Mesendoderm (in vitro differentiated cells): ENCODE measurements at regions not wholly inside any gene's neighbourhood (a gene's known extent, or its start where the extent isn't known, plus 50 kb on each side); places are given as distances from the start of the nearest gene placed in this dataset.

Experiments
- DNase-seq: peaks from one replicate; pipeline ENCODE4 v3.0.0; 2013
- H2AK5ac ChIP-seq: 2 replicates; pipeline ENCODE4 v1.6.1; 2013; ENCODE audit warnings: low read length, inconsistent platforms
- H2BK120ac ChIP-seq: 2 replicates; pipeline ENCODE4 v1.6.1; 2013; ENCODE audit warnings: low read depth, mild to moderate bottlenecking, low read length, moderate library complexity, mixed read lengths
- H2BK15ac ChIP-seq: replicated peaks from 2 replicates; pipeline ENCODE4 v1.6.1; 2013; ENCODE audit warnings: low read depth, mild to moderate bottlenecking, moderate library complexity
- H2BK5ac ChIP-seq: 2 replicates; pipeline ENCODE4 v1.6.1; 2013; ENCODE audit warnings: low read length, inconsistent platforms
- H3K18ac ChIP-seq: 2 replicates; pipeline ENCODE4 v1.6.1; 2013; ENCODE audit warnings: mild to moderate bottlenecking, low read length, mixed read lengths
- H3K23ac ChIP-seq: one replicate; pipeline ENCODE4 v1.6.1; 2013; ENCODE audit warnings: low read length
- H3K27ac ChIP-seq: 2 replicates; pipeline ENCODE4 v1.5.1; 2013; ENCODE audit warnings: low read depth, mild to moderate bottlenecking, inconsistent platforms, low read length, moderate library complexity
- H3K27me3 ChIP-seq: 2 replicates; pipeline ENCODE4 v1.6.1; 2013; ENCODE audit warnings: low read length, control low read depth, mild to moderate bottlenecking, inconsistent platforms; ENCODE audit not compliant: insufficient read depth, poor library complexity
- H3K36me3 ChIP-seq: 2 replicates; pipeline ENCODE4 v1.6.1; 2013; ENCODE audit warnings: low read length, inconsistent platforms; ENCODE audit not compliant: control insufficient read depth, insufficient read depth
- H3K4ac ChIP-seq: one replicate; pipeline ENCODE4 v1.6.1; 2013; ENCODE audit warnings: low read depth, mild to moderate bottlenecking, low read length, moderate library complexity
- H3K4me1 ChIP-seq: 2 replicates; pipeline ENCODE4 v1.6.1; 2013; ENCODE audit warnings: low read depth, low read length, inconsistent platforms; ENCODE audit not compliant: control insufficient read depth
- H3K4me2 ChIP-seq: 2 replicates; pipeline ENCODE4 v1.6.1; 2013; ENCODE audit warnings: low read length
- H3K4me3 ChIP-seq: 2 replicates; pipeline ENCODE4 v1.5.1; 2013; ENCODE audit warnings: mild to moderate bottlenecking, low read length
- H3K56ac ChIP-seq: one replicate; pipeline ENCODE4 v1.6.1; 2013; ENCODE audit warnings: low read length
- H3K79me1 ChIP-seq: 2 replicates; pipeline ENCODE4 v1.6.1; 2013; ENCODE audit warnings: low read length, inconsistent platforms
- H3K79me2 ChIP-seq: 2 replicates; pipeline ENCODE4 v1.6.1; 2013; ENCODE audit warnings: mild to moderate bottlenecking, low read length; ENCODE audit not compliant: control insufficient read depth, insufficient read depth
- H3K9ac ChIP-seq: 2 replicates; pipeline ENCODE4 v1.6.1; 2013; ENCODE audit warnings: low read length, inconsistent platforms
- H4K5ac ChIP-seq: one replicate; pipeline ENCODE4 v1.6.1; 2013; ENCODE audit warnings: low read length
- H4K8ac ChIP-seq: one replicate; pipeline ENCODE4 v1.6.1; 2013; ENCODE audit warnings: low read depth, mild to moderate bottlenecking, control low read depth, low read length, moderate library complexity
- WGBS: extraction: QIAGEN DNeasy Blood & Tissue Kit; methylation state at CpG from one replicate; pipeline ENCODE4 v1.1.7; 2013; ENCODE audit warnings: low lambda C conversion rate, missing lambda C conversion rate; ENCODE audit not compliant: insufficient coverage; ENCODE audit errors: extremely low coverage; 5-methylcytosine and 5-hydroxymethylcytosine counted together

GRCh38 chr12:93186131-93186530 is 191.6 kb upstream of the NUDT4 start:
- no peaks in the 10 kb centered on the region for H3K4me1 ChIP-seq
- H3K23ac ChIP-seq = no peak overlapping the region
- no peak overlapping the region for H3K4me3 ChIP-seq
- H2BK120ac ChIP-seq = no peak overlapping the region
- no peak overlapping the region for H4K5ac ChIP-seq
- H2BK15ac ChIP-seq = no peak overlapping the region
- no CpG with 5 or more reads among the region's 2 CpGs for WGBS
- H3K36me3 ChIP-seq = no peaks in the 10 kb centered on the region
- no peak overlapping the region for H2BK5ac ChIP-seq
- no peak overlapping the region for H4K8ac ChIP-seq
- no peak overlapping the region for H3K4ac ChIP-seq
- no peak overlapping the region for H3K27ac ChIP-seq
- H3K56ac ChIP-seq = no peak overlapping the region
- H3K18ac ChIP-seq = no peak overlapping the region
- no peaks in the 10 kb centered on the region for H3K27me3 ChIP-seq
- no peak for DNase-seq
- H3K79me1 ChIP-seq = no peaks in the 10 kb centered on the region
- no peak overlapping the region for H3K4me2 ChIP-seq
- no peaks in the 10 kb centered on the region for H3K79me2 ChIP-seq
- no peak overlapping the region for H2AK5ac ChIP-seq
- no peak overlapping the region for H3K9ac ChIP-seq

GRCh38 chr12:93186621-93187020 is 191.1 kb upstream of the NUDT4 start:
- Histone ChIP-seq H3K36me3 (no peaks in the 10 kb centered on the region), H2BK15ac (no peak overlapping the region), H3K9ac (no peak overlapping the region), H4K8ac (no peak overlapping the region), H3K27me3 (no peaks in the 10 kb centered on the region), H2BK120ac (no peak overlapping the region), H3K4me2 (no peak overlapping the region), H3K79me1 (no peaks in the 10 kb centered on the region), H3K27ac (no peak overlapping the region), H3K79me2 (no peaks in the 10 kb centered on the region), H3K4me1 (no peaks in the 10 kb centered on the region), H3K4me3 (no peak overlapping the region), H3K23ac (no peak overlapping the region), H2AK5ac (no peak overlapping the region), H3K18ac (no peak overlapping the region), H2BK5ac (no peak overlapping the region), H3K56ac (no peak overlapping the region), H3K4ac (no peak overlapping the region), H4K5ac (no peak overlapping the region)
- no peak for DNase-seq
- no CpG with 5 or more reads among the region's 2 CpGs for WGBS

- no peak overlapping the region for H3K27ac ChIP-seq
- no peak overlapping the region for H2BK15ac ChIP-seq
- no peaks in the 10 kb centered on the region for H3K79me2 ChIP-seq
- no peak overlapping the region for H4K5ac ChIP-seq
- no peak overlapping the region for H3K23ac ChIP-seq
- DNase-seq = no peak
- no peak overlapping the region for H4K8ac ChIP-seq
- no peak overlapping the region for H3K4me2 ChIP-seq
- H2BK120ac ChIP-seq = no peak overlapping the region
- no peak overlapping the region for H3K56ac ChIP-seq
- H3K4me1 ChIP-seq = no peaks in the 10 kb centered on the region
- H3K9ac ChIP-seq = no peak overlapping the region
- H2BK5ac ChIP-seq = no peak overlapping the region
- no peak overlapping the region for H3K18ac ChIP-seq
- H3K27me3 ChIP-seq = no peaks in the 10 kb centered on the region
- WGBS = no CpG with 5 or more reads among the region's 2 CpGs
- H2AK5ac ChIP-seq = no peak overlapping the region
- H3K4ac ChIP-seq = no peak overlapping the region
- no peaks in the 10 kb centered on the region for H3K79me1 ChIP-seq
- H3K36me3 ChIP-seq = no peaks in the 10 kb centered on the region
- H3K4me3 ChIP-seq = no peak overlapping the region
Observed at GRCh38 chr12:93191423-93191822, 186.3 kb upstream of the NUDT4 start.

GRCh38 chr12:93191956-93192355 is 185.8 kb upstream of the NUDT4 start:
- Histone ChIP-seq H2BK5ac (no peak overlapping the region), H3K4ac (no peak overlapping the region), H3K4me2 (no peak overlapping the region), H2AK5ac (no peak overlapping the region), H3K23ac (no peak overlapping the region), H3K36me3 (no peaks in the 10 kb centered on the region), H2BK15ac (no peak overlapping the region), H2BK120ac (no peak overlapping the region), H3K56ac (no peak overlapping the region), H3K9ac (no peak overlapping the region), H3K79me2 (no peaks in the 10 kb centered on the region), H3K27ac (no peak overlapping the region), H4K8ac (no peak overlapping the region), H3K4me1 (no peaks in the 10 kb centered on the region), H3K79me1 (no peaks in the 10 kb centered on the region), H3K4me3 (no peak overlapping the region), H3K18ac (no peak overlapping the region), H4K5ac (no peak overlapping the region), H3K27me3 (no peaks in the 10 kb centered on the region)
- DNase-seq = no peak
- no CpG with 5 or more reads among the region's 8 CpGs for WGBS

GRCh38 chr12:93192878-93193277 is 184.8 kb upstream of the NUDT4 start:
- Histone ChIP-seq H3K27ac (no peak overlapping the region), H3K4me1 (no peaks in the 10 kb centered on the region), H3K4me2 (no peak overlapping the region), H3K4me3 (no peak overlapping the region), H3K36me3 (no peaks in the 10 kb centered on the region), H3K18ac (no peak overlapping the region), H2BK15ac (no peak overlapping the region), H3K4ac (no peak overlapping the region), H4K8ac (no peak overlapping the region), H3K79me2 (no peaks in the 10 kb centered on the region), H2AK5ac (no peak overlapping the region), H2BK5ac (no peak overlapping the region), H3K23ac (no peak overlapping the region), H3K79me1 (no peaks in the 10 kb centered on the region), H3K56ac (no peak overlapping the region), H2BK120ac (no peak overlapping the region), H3K9ac (no peak overlapping the region), H3K27me3 (no peaks in the 10 kb centered on the region), H4K5ac (no peak overlapping the region)
- DNase-seq = no peak
- WGBS = no CpG with 5 or more reads among the region's 1 CpG

GRCh38 chr12:93195511-93195910 is 182.2 kb upstream of the NUDT4 start:
- no peaks in the 10 kb centered on the region for H3K36me3 ChIP-seq
- H3K4ac ChIP-seq = no peak overlapping the region
- no CpG with 5 or more reads among the region's 4 CpGs for WGBS
- no peak for DNase-seq
- H4K8ac ChIP-seq = no peak overlapping the region
- H2BK5ac ChIP-seq = no peak overlapping the region
- no peak overlapping the region for H2BK120ac ChIP-seq
- H4K5ac ChIP-seq = no peak overlapping the region
- H3K4me1 ChIP-seq = peaks cover 2% of the 10 kb centered on the region
- no peak overlapping the region for H3K27ac ChIP-seq
- H3K79me2 ChIP-seq = no peaks in the 10 kb centered on the region
- H3K23ac ChIP-seq = no peak overlapping the region
- no peak overlapping the region for H3K18ac ChIP-seq
- no peak overlapping the region for H3K4me3 ChIP-seq
- H3K27me3 ChIP-seq = no peaks in the 10 kb centered on the region
- no peaks in the 10 kb centered on the region for H3K79me1 ChIP-seq
- no peak overlapping the region for H3K56ac ChIP-seq
- no peak overlapping the region for H3K4me2 ChIP-seq
- no peak overlapping the region for H3K9ac ChIP-seq
- no peak overlapping the region for H2AK5ac ChIP-seq
- no peak overlapping the region for H2BK15ac ChIP-seq
